ENCODE measurements at regions not wholly inside any gene's neighbourhood (a gene's known extent, or its start where the extent isn't known, plus 50 kb on each side); places are given as distances from the start of the nearest gene placed in this dataset.

DNA sequence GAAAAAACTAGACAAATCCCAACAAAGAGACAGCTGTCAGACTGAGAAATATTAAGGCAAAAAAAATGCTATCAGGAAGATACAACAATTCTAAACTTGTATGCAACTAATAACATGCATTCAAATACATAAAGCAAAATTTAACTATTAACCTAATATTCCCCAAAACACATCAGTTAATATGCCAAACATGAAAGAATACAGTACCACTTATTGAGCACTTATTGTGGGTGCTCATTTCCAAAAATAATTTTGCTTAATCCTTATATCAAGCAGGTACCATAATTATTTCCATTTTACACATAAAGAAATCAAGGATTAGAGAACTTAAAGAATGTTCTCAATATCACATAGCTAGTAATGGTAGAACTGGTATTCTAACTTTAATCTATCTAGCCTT is 67.7 kb upstream of the HMGXB4 start:
- H3K4me1 Mint-ChIP-seq (ENCODE audit: unreplicated experiment): no peaks in the 10 kb centered on the region
- H3K9me3 Mint-ChIP-seq: peaks cover 5% of the 10 kb centered on the region
- TF ChIP-seq, protein P1, sequence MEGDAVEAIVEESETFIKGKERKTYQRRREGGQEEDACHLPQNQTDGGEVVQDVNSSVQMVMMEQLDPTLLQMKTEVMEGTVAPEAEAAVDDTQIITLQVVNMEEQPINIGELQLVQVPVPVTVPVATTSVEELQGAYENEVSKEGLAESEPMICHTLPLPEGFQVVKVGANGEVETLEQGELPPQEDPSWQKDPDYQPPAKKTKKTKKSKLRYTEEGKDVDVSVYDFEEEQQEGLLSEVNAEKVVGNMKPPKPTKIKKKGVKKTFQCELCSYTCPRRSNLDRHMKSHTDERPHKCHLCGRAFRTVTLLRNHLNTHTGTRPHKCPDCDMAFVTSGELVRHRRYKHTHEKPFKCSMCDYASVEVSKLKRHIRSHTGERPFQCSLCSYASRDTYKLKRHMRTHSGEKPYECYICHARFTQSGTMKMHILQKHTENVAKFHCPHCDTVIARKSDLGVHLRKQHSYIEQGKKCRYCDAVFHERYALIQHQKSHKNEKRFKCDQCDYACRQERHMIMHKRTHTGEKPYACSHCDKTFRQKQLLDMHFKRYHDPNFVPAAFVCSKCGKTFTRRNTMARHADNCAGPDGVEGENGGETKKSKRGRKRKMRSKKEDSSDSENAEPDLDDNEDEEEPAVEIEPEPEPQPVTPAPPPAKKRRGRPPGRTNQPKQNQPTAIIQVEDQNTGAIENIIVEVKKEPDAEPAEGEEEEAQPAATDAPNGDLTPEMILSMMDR (conservative IDR thresholded peaks at IDR 0.05): no peak
- no peak for DNase-seq (ENCODE audit: extremely low spot score, unreplicated experiment)
- H3K4me3 Mint-ChIP-seq: no peak overlapping the region
- H3K27ac Mint-ChIP-seq: no peak overlapping the region
- peaks cover 6% of the 10 kb centered on the region for H3K27me3 Mint-ChIP-seq
- no peaks in the 10 kb centered on the region for H3K36me3 Mint-ChIP-seq

- Mint-ChIP-seq H3K27me3 (peaks cover 6% of the 10 kb centered on the region), H3K36me3 (no peaks in the 10 kb centered on the region), H3K9me3 (peaks cover 5% of the 10 kb centered on the region), H3K4me3 (no peak overlapping the region), H3K27ac (no peak overlapping the region), H3K4me1 (ENCODE audit: unreplicated experiment) (no peaks in the 10 kb centered on the region)
- TF ChIP-seq, protein P1 (conservative IDR thresholded peaks at IDR 0.05): no peak
- DNase-seq (ENCODE audit: extremely low spot score, unreplicated experiment): peak; percentile 27
Measured at GRCh38 chr22:35191412-35191811, 65.9 kb upstream of the HMGXB4 start.

- Mint-ChIP-seq H3K9me3 (peaks cover 5% of the 10 kb centered on the region), H3K27ac (no peak overlapping the region), H3K36me3 (no peaks in the 10 kb centered on the region), H3K27me3 (peaks cover 6% of the 10 kb centered on the region), H3K4me1 (ENCODE audit: unreplicated experiment) (no peaks in the 10 kb centered on the region), H3K4me3 (no peak overlapping the region)
- TF ChIP-seq, protein P1 (conservative IDR thresholded peaks at IDR 0.05): no peak
- peak; percentile 24 for DNase-seq (ENCODE audit: extremely low spot score, unreplicated experiment)
Measured at GRCh38 chr22:35192129-35192918, 65.0 kb upstream of the HMGXB4 start.

DNA sequence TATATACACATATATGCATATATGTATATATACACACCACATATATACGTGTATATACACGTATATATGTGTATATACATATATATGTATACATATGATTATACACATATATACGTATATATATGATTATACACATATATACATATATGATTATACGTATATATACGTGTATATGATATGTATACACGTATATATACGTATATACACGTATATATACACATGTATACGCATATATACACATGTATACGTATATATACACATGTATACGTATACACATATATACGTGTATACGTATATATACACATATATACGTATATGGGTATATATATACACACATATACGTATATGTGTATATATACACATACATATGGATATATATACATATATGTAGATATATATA is 62.1 kb upstream of the HMGXB4 start:
- Mint-ChIP-seq H3K27me3 (peaks cover 25% of the 10 kb centered on the region), H3K9me3 (peaks cover 5% of the 10 kb centered on the region)

GRCh38 chr22:35195821-35196220 is 61.5 kb upstream of the HMGXB4 start:
- peaks cover 4% of the 10 kb centered on the region for H3K9me3 Mint-ChIP-seq
- H3K27me3 Mint-ChIP-seq: peaks cover 27% of the 10 kb centered on the region
- H3K36me3 Mint-ChIP-seq: no peaks in the 10 kb centered on the region
- H3K4me3 Mint-ChIP-seq: no peak overlapping the region
- H3K4me1 Mint-ChIP-seq (ENCODE audit: unreplicated experiment): no peaks in the 10 kb centered on the region
- TF ChIP-seq, protein P1 (conservative IDR thresholded peaks at IDR 0.05): no peak
- DNase-seq (ENCODE audit: extremely low spot score, unreplicated experiment): no peak
- no peak overlapping the region for H3K27ac Mint-ChIP-seq

More for the DNA sequence above, 62.1 kb upstream of the HMGXB4 start:
- Mint-ChIP-seq H3K36me3 (no peaks in the 10 kb centered on the region), H3K4me3 (no peak overlapping the region), H3K4me1 (ENCODE audit: unreplicated experiment) (no peaks in the 10 kb centered on the region), H3K27ac (no peak overlapping the region)
- no peak for DNase-seq (ENCODE audit: extremely low spot score, unreplicated experiment)
- TF ChIP-seq, protein P1 (conservative IDR thresholded peaks at IDR 0.05): no peak

Measured in type B pancreatic cell (in vitro differentiated cells).